PFSK-1 (cell line): ENCODE measurements at regions not wholly inside any gene's neighbourhood (a gene's known extent, or its start where the extent isn't known, plus 50 kb on each side); places are given as distances from the start of the nearest gene placed in this dataset.

Source experiments
- POLR2AphosphoS5 ChIP-seq: IDR thresholded peaks from 2 replicates; pipeline ENCODE4 v1.6.1; 2012; ENCODE audit warnings: low read depth, mild to moderate bottlenecking, control low read depth, low read length, moderate library complexity
- SIN3A ChIP-seq: IDR thresholded peaks from 2 replicates; pipeline ENCODE4 v1.6.1; 2012; ENCODE audit warnings: mild to moderate bottlenecking, low read length, moderate library complexity, borderline replicate concordance; ENCODE audit not compliant: insufficient read depth
- TAF1 ChIP-seq: IDR thresholded peaks from 2 replicates; pipeline ENCODE4 v1.6.1; 2012; ENCODE audit warnings: low read length, control low read depth, borderline replicate concordance; ENCODE audit not compliant: insufficient read depth

DNA sequence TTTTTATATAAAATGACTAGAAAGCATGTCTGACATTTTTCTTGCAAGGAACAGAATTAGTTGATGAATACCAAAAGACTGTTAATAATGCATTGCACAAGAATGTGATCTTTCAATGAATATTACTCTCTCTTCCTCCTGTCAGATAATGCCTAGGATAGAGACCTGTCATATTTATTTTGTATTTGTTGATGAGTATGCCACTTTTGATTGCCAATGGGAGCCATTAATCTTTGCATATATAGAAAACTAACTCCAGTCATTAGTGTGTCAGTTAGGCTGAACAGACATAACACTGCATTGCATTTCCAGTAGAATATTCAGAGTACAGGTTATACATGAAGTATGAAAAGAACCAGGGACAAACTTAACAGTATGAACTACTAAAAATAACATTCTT, 1125.3 kb downstream of the LRFN5 start:
- TF ChIP-seq POLR2AphosphoS5 (no peak), SIN3A (no peak), TAF1 (no peak)
